HG03521 (cell line): ENCODE measurements at regions not wholly inside any gene's neighbourhood (a gene's known extent, or its start where the extent isn't known, plus 50 kb on each side); places are given as distances from the start of the nearest gene placed in this dataset.
"Not testable (repeated sequence)": the region's sequence is repeated elsewhere in the genome, so short reads cannot be mapped to it uniquely, and the experiment has no call there.

Experiments
- ATAC-seq: cut with Tn5 transposase; IDR thresholded peaks from one replicate; pipeline ENCODE4 v1.9.1; 2021; ENCODE audit warnings: mild to moderate bottlenecking, moderate library complexity; ENCODE audit not compliant: unreplicated experiment

DNA sequence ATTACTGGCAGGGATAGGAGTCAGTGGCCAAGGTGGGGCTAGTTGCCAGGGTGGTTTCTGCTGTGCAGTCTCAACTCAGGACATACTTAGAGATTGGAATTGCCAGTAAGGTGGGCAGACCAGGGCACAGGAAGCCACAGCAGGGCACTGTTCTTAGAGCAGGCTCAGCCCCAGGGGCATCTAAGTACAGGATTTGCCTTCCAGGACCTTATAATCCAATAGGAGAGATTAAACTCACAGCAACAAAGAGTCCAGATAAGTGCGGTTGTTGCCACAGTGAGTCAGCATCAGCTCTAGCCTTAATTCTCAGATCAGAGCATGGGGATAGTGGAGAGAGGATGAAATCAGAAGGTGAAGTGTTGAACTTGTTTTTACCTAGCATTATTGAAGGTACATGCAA is 265.8 kb upstream of the TRPC7 start:
- no peak for ATAC-seq

DNA sequence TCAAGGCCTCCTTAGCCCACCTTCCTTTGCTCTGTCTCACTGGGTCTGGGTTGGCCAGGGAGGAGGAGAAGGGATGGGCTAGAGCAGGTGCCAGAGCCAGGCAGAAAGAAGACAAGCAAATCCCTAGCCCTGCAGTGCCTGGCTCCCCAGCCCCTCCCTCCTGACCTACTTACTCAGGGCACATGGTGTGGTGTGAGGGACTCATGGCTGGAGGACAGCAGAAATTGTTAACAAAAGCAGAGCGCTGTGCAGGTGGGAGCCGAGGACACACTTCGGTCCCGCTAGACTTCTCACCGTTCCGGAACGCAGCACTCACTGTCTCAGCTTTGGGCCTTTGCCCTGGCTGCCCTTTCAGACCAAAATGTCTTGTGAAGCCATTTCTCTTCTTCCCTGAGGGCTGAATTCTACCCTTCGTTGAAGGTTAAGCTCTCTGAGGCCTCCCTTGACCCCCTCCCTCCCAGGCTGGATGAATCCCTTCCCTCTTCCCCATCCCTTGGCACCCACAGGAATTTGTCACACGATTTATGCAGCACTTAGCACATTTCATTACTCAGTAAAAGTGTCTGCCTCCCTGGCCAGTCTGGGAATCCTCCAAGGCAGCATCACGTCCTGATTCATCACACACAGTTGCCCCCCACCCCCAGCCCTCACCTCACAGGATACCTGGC is 263.9 kb upstream of the TRPC7 start:
- ATAC-seq: no peak

DNA sequence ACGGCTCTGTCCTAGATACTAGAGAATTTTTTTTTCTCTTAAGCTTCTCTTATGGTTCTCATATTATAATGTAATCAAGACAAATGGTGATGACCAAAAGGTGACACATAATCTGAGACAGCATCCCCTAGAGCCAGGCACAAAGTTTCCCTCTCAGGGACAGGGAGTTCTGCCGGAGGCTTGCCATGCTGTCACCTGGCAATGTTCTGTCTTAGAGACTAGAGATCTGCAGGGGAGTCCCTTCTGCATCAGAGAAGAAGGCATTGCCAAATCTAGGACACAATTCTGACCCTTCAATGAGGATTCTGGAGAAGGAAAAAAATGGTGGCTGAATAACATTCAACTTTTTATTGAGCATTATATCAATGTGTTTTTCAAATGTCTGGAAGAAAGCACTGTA is 261.2 kb upstream of the TRPC7 start:
- ATAC-seq: no peak

DNA sequence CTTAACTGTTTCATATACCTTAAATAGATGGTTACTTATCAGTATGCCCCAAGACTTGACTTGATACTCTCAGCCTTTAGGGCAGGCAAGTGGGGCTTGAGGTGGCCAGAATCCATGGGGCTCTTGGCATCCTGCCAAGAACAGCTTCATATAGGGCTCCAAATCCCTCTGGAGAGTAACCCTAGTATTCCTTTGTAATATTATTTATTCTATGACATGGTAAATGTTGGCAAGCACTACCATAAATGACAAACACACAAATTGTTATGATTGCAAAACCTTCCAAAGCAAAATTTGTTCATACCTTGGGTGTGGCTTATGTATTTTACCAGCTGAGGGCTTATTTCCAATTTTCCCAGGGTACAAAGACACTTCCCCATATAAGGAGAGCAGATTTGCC is 257.4 kb upstream of the TRPC7 start:
- ATAC-seq: no peak

DNA sequence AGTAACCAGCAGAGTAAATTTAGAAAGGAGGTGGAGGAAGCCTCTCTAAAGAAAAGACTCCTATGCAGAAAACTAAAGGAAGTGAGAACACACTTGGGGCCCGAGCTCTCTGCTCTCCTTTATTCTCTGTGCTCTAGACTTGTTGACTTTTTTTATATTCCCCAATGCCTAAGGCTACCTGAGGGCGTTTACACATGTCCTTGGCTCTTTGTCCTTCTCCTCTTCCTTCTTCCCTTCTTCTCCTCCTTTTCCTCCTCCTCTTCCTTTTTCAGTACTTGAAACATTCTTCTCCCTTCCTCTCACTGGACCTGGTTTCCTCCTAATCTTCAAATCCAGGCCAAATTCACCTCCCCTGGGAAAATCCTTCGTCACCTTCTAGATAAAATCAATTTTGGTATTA is 256.4 kb upstream of the TRPC7 start:
- no peak for ATAC-seq

DNA sequence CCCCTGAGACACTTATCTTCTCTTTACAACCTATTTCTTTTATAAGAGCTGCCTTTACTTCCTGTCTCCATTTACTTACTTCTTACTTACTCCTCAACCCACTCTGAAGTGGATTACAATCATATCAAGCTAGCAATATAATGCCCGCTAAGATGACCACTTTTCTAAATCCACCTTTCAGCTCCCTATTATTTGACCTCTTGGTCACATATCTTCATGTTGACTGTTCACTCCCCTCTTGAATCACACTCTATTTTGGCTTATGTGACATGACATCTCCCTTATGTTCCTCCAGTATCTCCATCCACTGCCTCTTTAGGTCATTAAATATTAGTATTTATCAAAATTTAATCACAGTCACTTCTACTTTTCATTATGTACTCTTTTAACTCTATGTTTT is 255.3 kb upstream of the TRPC7 start:
- ATAC-seq: no peak

DNA sequence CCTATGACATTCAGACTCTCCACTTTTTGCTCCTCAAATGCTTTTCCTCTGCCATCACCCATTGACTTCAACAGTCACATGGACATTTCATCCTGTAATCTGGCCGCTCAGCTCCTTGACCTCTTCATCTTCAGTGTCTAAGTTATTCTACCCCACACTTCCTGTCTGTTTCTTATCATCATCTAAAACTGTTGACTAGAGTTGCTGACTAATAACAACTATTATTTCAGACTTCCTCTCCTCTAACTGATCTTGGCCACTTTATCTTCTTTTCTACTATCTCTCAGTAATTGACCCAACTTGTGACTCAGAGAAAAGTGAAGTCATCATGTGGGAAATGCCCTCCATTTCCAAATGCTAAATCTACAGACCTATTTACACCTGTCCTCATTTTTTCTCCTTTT is 254.7 kb upstream of the TRPC7 start:
- no peak for ATAC-seq

DNA sequence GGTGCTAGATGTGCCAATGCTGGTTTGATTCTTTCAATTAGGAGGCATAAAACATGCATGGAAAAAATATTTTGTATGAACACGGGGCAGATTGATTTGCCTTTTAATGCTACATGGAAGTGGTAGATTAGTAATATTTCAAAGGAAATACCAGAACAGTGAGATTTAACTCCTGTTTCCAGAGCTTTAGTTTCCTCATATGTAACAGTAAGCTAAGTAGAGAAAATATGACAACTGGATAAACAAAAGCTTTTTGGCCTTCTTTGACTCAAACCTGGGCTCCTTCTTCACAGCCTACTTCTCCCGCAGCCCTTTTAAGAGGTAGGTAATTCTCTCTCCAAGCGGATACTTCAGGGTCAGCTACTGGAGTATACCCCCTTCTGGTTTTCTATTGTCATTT is 254.2 kb upstream of the TRPC7 start:
- ATAC-seq: no peak

DNA sequence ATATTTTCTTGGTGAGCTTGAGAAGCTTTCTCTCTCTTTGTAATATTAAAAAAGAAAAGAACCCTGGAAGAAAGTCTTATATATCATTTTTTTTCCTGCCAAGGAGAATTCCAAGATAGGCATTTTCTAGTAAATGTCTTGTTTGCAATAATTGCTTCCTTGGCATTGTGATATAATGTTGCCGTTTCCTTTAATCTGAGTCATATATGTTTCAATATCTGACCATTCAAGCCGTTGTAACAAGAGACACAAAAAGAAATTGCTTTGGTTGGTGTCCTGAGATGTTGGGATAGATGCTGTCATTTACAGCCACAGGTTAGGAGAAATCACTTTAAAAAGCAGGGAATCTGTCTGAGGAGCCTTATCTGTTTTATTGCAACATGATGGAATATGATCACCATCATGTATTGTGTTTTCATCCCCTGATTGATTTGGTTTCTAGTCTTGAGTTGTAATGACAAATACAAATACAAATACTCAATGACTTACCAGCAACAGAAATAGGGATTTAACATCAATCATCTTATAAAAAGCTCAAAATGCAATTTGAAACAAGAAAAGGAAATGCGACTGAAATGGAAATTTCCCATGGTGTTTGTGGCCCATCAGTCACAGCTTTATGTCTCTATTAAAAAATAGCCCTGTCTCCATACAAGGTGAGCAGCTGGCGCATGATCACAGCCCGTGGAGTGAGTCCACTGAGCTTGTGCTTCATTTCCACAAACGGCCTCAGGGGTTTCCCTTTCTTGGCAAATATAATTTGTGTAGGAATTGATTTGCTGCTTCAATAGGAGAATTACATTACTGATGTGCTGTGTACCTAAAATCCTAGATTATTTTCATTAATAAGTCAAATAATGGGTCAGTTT is 250.1 kb upstream of the TRPC7 start:
- no peak for ATAC-seq

DNA sequence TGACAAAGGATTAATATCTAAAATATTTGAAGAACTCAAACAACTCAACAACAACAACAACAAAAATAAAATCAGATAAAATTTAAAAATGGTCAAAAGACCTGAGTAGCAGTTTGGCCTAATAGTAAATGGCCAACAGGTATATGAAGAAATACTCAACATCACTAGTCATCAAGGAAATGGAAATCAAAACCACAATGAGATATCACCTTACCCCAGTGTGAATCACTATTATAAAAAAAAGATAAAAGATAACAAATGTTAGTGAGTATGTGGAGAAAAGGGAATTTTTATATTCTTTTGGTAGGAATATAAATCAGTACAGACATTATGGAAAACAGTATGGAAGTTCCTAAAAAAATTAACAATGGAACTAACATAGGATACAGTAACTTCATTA is 247.9 kb upstream of the TRPC7 start:
- no peak for ATAC-seq

DNA sequence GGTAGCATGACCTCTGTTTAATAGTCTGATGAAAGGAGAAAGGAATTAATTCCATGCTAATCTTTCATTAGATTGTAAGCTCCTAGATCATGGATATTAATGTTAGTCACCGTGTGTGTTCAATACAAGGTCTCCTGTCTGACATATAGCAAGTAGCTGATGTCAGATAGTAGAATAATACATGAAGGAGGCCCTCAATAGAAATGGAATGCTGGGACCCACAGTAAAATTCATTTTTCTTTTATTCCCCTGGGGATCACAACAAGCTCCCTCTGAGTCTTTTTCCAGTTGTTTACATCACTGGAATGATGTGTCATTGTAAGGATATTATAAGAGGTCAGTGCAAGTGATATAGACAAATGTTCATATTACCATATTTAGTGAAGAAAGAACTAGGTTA is 240.3 kb upstream of the TRPC7 start:
- ATAC-seq: no peak

DNA sequence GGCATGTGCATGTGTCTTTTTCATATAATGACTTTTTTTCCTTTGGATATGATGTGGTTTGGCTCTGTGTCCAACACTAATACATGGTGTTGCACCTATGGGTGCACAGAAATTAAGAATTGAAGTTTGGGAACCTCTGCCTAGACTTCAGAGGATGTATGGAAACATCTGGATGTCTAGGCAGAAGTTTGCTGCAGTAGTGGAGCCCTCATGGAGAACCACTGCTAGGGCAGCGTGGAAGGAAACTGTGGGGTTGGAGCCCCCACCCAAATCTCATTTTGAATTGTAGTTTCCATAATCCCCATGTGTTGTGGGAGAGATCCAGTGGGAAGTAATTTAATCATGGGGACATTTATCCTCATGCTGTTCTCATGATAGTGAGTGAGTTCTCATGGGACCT is 235.0 kb upstream of the TRPC7 start:
- ATAC-seq: no peak

DNA sequence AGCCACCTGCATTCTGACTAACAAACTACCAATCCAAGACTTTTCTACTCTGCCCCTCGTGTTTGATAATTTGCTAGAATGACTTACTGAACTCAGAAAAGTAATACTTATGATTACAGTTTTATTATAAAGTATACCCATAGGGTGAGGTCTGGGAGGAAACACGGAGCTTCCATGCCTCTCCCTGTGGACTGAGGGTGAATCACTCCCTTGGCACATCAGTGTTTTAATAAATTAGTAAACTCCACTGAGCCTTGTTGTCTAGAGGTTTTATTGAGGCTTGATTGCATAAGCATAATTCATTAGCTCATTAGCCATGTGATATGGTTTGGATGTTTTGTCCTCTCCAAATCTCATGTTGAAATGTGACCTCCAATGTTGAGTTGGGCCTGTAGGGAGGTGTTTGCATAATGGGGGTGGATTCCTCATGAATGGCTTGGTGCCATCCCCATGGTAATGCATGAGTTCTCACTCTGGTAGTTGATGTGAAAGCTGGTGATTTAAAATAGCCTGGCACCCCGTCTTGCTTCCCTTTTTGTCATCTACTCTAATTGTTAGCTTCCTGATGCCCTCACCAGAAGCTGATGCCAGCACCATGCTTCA is 233.6 kb upstream of the TRPC7 start:
- no peak for ATAC-seq

DNA sequence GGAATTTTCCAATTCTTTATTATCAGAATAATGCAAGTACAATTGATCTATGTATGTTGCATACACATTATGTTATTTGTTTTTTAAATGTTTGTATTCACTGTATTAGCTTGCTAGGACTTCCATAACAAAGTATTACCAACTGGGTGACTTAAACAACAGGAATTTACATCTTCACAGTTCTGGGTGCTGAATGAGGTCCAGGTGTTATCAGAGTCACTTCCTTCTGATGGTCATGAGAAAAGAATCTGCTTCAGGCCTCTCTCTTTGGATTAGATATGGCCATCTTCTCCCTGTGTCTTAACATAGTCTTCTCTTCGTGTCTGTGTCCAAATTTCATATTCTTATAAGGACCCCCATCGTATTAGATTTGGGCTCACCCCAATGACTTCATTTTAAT is 229.1 kb upstream of the TRPC7 start:
- no peak for ATAC-seq

DNA sequence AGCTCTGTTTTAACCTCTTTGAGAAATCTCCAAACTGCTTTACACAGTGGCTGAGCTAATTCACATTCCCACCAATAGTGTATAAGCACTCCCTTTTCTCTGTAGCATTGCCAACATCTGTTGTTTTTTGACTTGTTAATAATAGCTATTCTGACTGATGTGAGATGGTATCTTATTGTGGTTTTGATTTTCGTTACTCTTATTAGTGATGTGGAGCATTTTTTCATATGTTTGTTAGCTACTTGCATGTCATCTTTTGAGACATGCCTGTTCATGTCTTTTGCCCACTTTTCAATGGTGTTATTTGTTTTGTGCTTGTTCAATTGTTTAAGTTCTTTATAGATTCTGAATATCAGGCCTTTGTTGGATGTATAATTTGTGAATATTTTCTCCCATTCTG is 225.2 kb upstream of the TRPC7 start:
- no peak for ATAC-seq

DNA sequence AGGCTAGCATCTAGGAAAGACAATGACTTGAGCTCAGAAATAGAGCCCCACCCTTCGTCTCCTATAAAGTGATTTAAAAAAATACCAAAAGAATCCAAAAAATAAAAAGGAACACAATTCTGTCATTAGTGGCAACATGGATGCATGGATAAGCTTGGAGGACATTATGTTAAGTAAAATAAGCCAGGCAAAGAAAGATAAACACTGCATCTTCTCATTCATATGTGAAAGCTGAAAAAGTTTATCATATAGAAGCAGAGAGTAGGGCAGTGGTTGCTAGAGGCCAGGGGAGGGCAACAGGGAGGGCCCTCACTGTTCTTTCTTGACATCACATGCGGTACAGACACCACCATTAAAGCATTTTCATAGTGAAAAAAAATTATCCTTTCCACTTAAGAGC is 220.9 kb upstream of the TRPC7 start:
- ATAC-seq: no peak

DNA sequence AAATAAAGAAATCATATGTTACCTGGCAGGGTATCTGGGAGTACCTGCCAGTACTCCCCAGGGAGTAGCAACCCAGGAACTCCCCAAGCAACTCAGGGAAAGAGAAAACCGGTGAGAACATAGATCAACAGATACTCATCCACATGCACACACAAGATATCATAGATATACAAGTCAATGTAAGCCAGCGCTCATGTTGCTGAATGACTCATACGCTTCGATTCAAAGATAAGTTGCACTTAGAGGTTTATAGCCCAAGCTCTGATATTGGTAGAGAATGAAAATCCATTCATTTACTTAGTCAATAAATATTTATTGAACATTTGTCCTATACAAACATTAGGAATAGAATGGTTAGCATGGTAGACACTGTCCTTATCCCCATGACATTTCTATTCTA is 219.1 kb upstream of the TRPC7 start:
- no peak for ATAC-seq

DNA sequence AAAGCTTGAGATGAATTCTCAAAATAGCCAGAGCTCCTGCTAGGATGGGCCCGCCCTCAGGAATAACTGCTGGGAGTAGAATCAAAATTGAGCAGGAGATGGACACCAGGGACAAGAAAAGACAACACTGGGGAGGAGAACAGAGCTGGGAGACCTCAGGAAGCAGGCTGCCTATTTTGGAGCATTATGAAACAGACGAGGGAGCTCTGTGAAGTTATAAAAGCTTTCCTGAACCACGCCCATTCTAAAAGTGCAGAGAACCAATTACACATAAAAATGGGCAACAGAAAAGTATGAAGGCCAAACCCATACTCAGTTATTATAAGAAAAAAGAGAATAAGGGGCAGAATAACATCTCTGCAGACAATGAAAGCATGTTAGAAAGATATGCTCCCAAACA is 213.9 kb upstream of the TRPC7 start:
- ATAC-seq: no peak

DNA sequence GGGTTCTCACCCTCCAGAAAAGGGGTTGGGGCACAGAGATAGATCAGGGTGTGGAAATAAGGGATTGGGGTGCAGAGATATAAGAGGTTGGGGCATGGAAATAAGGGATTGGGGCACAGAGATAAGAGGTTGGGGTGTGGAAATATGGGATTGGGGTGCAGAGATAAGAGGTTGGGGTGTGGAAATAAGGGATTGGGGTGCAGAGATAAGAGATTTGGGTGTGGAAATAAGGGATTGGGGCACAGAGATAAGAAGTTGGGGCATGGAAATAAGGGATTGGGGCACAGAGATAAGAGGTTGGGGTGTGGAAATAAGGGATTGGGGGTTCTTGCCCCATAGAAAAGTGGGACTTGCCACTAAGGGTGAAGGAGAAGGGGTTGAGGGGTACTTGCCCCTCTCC is 204.5 kb upstream of the TRPC7 start:
- not testable (repeated sequence) for ATAC-seq

DNA sequence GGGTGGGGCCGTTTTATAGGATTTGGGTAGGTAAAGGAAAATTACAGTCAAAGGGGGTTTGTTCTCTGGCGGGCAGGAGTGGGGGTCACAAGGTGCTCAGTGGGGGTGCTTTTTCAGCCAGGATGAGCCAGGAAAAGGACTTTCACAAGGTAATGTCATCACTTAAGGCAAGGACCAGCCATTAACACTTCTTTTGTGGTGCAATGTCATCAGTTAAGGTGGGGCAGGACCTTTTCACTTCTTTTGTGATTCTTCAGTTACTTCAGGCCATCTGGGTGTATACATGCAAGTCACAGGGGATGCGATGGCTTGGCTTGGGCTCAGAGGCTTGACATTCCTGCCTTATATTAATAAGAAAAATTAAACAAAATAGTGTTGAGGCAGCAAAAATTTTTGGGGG is 200.1 kb upstream of the TRPC7 start:
- not testable (repeated sequence) for ATAC-seq

DNA sequence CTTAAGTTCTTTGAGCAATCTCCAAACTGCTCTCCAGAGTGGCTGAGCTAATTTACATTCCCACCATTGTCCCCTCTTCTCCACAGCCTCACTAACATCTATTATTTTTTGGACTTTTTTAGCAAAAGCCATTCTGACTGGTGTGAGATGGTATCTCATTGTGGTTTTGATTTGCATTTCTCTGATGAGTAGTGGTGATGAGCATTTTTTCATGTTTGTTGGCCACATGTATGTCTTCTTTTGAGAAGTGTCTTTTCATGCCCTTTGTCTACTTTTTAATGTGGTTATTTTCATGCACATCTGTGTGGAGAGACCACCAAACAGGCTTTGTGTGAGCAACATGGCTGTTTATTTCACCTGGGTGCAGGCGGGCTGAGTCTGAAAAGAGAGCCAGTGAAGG is 199.7 kb upstream of the TRPC7 start:
- ATAC-seq: not testable (repeated sequence)

DNA sequence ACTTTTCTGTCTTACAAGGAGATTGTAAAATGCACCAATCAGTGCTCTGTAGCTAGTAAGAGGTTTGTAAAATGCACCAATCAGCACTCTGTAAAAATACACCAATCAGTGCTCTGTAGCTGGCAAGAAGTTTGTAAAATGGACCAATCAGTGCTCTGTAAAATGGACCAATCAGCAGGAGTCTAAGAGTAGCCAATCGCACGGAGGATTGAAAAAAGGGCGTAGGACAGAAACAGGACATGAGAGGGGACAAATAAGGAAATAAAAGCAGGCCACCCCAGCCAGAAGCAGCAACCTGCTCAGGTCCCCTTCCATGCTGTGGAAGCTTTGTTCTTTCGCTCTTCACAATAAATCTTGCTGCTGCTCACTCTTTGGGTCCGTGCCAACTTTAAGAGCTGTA is 199.1 kb upstream of the TRPC7 start:
- not testable (repeated sequence) for ATAC-seq
